ENCODE measurements at regions not wholly inside any gene's neighbourhood (a gene's known extent, or its start where the extent isn't known, plus 50 kb on each side); places are given as distances from the start of the nearest gene placed in this dataset.

- H4K20me1 ChIP-seq (ENCODE audit: insufficient read depth, low read length) = no peaks in the 10 kb centered on the region
- H3K4me2 ChIP-seq (ENCODE audit: insufficient read depth, low read length) = no peak overlapping the region
- no peaks in the 10 kb centered on the region for H3K4me1 ChIP-seq (ENCODE audit: insufficient read depth, low read length)
- H3K27ac ChIP-seq (ENCODE audit: low read length) = no peak overlapping the region
- no peaks in the 10 kb centered on the region for H3K36me3 ChIP-seq (ENCODE audit: insufficient read depth, low read length)
- no peak overlapping the region for H2AFZ ChIP-seq (ENCODE audit: low read depth, low read length)
- H3K79me2 ChIP-seq (ENCODE audit: insufficient read depth, low read length) = no peaks in the 10 kb centered on the region
- TF ChIP-seq EZH2 (IDR thresholded peaks at IDR 0.05; ENCODE audit: borderline replicate concordance, low read depth, low read length, severe bottlenecking) (no peak), CTCF (IDR thresholded peaks at IDR 0.05; ENCODE audit: borderline replicate concordance, extremely low read depth, low read length, poor library complexity, severe bottlenecking) (no peak)
- no peaks in the 10 kb centered on the region for H3K27me3 ChIP-seq (ENCODE audit: insufficient read depth, low read length, poor library complexity)
- H3K9me3 ChIP-seq (ENCODE audit: insufficient read depth, low read length, severe bottlenecking) = no peaks in the 10 kb centered on the region
- no peak overlapping the region for H3K4me3 ChIP-seq (ENCODE audit: low read depth in 1 of 2, low read length in 2 of 2)
- no peak overlapping the region for H3K9ac ChIP-seq (ENCODE audit: low read depth, low read length)
- ATAC-seq (ENCODE audit: insufficient read depth, low read depth) (no peak), DNase-seq (no peak)
These were observed 439.8 kb downstream of the BMP2 start for GRCh38 chr20:7207186-7207798.

- no peaks in the 10 kb centered on the region for H3K27me3 ChIP-seq (ENCODE audit: insufficient read depth, low read length, poor library complexity)
- H3K36me3 ChIP-seq (ENCODE audit: insufficient read depth, low read length) = no peaks in the 10 kb centered on the region
- H3K9me3 ChIP-seq (ENCODE audit: insufficient read depth, low read length, severe bottlenecking) = no peaks in the 10 kb centered on the region
- no peak for ATAC-seq (ENCODE audit: insufficient read depth, low read depth)
- TF ChIP-seq CTCF (IDR thresholded peaks at IDR 0.05; ENCODE audit: borderline replicate concordance, extremely low read depth, low read length, poor library complexity, severe bottlenecking) (no peak), EZH2 (IDR thresholded peaks at IDR 0.05; ENCODE audit: borderline replicate concordance, low read depth, low read length, severe bottlenecking) (no peak)
- H3K4me3 ChIP-seq (ENCODE audit: low read depth in 1 of 2, low read length in 2 of 2) = no peak overlapping the region
- H4K20me1 ChIP-seq (ENCODE audit: insufficient read depth, low read length) = no peaks in the 10 kb centered on the region
- H3K4me1 ChIP-seq (ENCODE audit: insufficient read depth, low read length) = no peaks in the 10 kb centered on the region
- H2AFZ ChIP-seq (ENCODE audit: low read depth, low read length) = no peak overlapping the region
- no peak for DNase-seq
- H3K27ac ChIP-seq (ENCODE audit: low read length) = no peak overlapping the region
- no peak overlapping the region for H3K4me2 ChIP-seq (ENCODE audit: insufficient read depth, low read length)
- no peak overlapping the region for H3K9ac ChIP-seq (ENCODE audit: low read depth, low read length)
- no peaks in the 10 kb centered on the region for H3K79me2 ChIP-seq (ENCODE audit: insufficient read depth, low read length)
These were observed 443.4 kb downstream of the BMP2 start for GRCh38 chr20:7210910-7211309.

GRCh38 chr20:7214081-7214740 is 446.7 kb downstream of the BMP2 start:
- Histone ChIP-seq H3K4me2 (ENCODE audit: insufficient read depth, low read length) (no peak overlapping the region), H3K27ac (ENCODE audit: low read length) (no peak overlapping the region), H3K9me3 (ENCODE audit: insufficient read depth, low read length, severe bottlenecking) (no peaks in the 10 kb centered on the region), H3K79me2 (ENCODE audit: insufficient read depth, low read length) (no peaks in the 10 kb centered on the region), H3K4me3 (ENCODE audit: low read depth in 1 of 2, low read length in 2 of 2) (no peak overlapping the region), H3K27me3 (ENCODE audit: insufficient read depth, low read length, poor library complexity) (no peaks in the 10 kb centered on the region), H3K36me3 (ENCODE audit: insufficient read depth, low read length) (no peaks in the 10 kb centered on the region), H2AFZ (ENCODE audit: low read depth, low read length) (no peak overlapping the region), H3K4me1 (ENCODE audit: insufficient read depth, low read length) (no peaks in the 10 kb centered on the region), H3K9ac (ENCODE audit: low read depth, low read length) (no peak overlapping the region), H4K20me1 (ENCODE audit: insufficient read depth, low read length) (no peaks in the 10 kb centered on the region)
- DNase-seq (no peak), ATAC-seq (ENCODE audit: insufficient read depth, low read depth) (no peak)
- TF ChIP-seq CTCF (IDR thresholded peaks at IDR 0.05; ENCODE audit: borderline replicate concordance, extremely low read depth, low read length, poor library complexity, severe bottlenecking) (no peak), EZH2 (IDR thresholded peaks at IDR 0.05; ENCODE audit: borderline replicate concordance, low read depth, low read length, severe bottlenecking) (no peak)

All from DND-41 (cell line).